ENCODE measurements at regions not wholly inside any gene's neighbourhood (a gene's known extent, or its start where the extent isn't known, plus 50 kb on each side); places are given as distances from the start of the nearest gene placed in this dataset.

DNA sequence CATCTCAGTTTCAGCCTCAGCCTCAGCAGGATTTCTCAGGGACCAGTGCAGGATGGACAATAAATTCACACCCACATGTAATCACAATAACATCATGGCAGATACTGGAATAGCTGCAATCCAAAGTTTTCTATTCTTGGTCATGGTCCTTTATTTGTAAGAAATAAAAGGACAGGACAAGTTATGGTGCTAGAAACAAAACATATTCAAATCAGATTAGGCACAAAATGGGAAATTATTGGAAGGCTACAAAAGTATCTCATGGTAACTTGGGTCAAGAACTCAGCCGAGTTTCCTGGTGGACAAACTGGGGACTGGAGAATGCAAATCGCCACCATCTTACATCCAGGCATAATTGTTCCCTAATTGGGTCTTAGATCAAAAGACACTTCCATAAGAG lies 1768.2 kb upstream of the WWC1 start:
- TF ChIP-seq CTCF (IDR thresholded peaks at IDR 0.05): no peak
- no peak for TF ChIP-seq POLR2A (IDR thresholded peaks at IDR 0.05)
